ENCODE measurements at regions not wholly inside any gene's neighbourhood (a gene's known extent, or its start where the extent isn't known, plus 50 kb on each side); places are given as distances from the start of the nearest gene placed in this dataset.

DNA sequence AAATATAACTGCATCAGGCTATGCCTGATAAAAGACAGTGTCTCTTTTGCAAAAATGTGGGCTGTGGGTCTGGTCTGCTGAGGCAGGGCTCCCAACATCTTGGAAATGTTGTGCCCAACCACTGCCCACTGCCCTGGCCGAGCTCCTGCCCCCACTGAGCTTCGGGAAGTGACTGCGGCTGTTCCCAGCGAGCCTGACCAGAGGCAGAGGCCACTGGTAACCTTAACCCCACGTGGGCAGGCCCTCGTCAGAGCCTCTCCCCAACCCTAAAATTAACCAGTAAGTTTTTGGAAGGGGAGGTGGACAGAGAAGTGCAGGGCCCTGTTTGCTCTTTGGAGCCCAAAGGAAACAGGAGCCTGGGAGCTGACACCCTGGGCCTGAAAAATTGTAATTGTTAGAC lies 225.9 kb downstream of the MAFB start:
- no peaks in the 10 kb centered on the region for H3K27me3 ChIP-seq (ENCODE audit: control insufficient read depth, insufficient read depth, low read length)
- no peak overlapping the region for H3K4me3 ChIP-seq (ENCODE audit: low read depth, low read length)
- H3K36me3 ChIP-seq (ENCODE audit: control insufficient read depth, insufficient read depth, low read length): no peaks in the 10 kb centered on the region
- no peaks in the 10 kb centered on the region for H3K4me1 ChIP-seq (ENCODE audit: control insufficient read depth, insufficient read depth, low read length)
- H3K9ac ChIP-seq (ENCODE audit: low read depth, low read length): no peak overlapping the region
- H3K9me3 ChIP-seq (ENCODE audit: control insufficient read depth, insufficient read depth, low read length): no peaks in the 10 kb centered on the region

DNA sequence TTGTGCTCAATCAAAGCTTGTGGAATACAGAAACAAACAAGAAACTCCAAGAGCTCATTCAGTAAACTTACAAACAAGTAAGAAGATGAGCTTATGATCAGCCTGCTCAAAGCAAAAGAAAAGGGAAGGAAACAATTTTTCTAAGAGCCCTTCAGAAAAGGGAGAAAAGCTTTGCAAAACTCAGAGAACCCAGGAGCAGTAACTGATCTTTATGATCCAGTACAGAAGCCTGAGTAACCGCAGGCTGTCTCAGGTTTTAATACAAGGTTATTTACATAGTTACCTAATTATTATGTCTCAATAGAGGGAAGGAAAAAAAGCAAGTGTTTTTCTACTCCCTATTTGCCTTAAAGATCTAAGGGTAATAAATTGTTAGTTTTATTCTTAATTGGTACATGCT lies 226.5 kb downstream of the MAFB start:
- no peak overlapping the region for H3K9ac ChIP-seq (ENCODE audit: low read depth, low read length)
- no peaks in the 10 kb centered on the region for H3K9me3 ChIP-seq (ENCODE audit: control insufficient read depth, insufficient read depth, low read length)
- no peaks in the 10 kb centered on the region for H3K4me1 ChIP-seq (ENCODE audit: control insufficient read depth, insufficient read depth, low read length)
- H3K36me3 ChIP-seq (ENCODE audit: control insufficient read depth, insufficient read depth, low read length): no peaks in the 10 kb centered on the region
- no peak overlapping the region for H3K4me3 ChIP-seq (ENCODE audit: low read depth, low read length)
- no peaks in the 10 kb centered on the region for H3K27me3 ChIP-seq (ENCODE audit: control insufficient read depth, insufficient read depth, low read length)

DNA sequence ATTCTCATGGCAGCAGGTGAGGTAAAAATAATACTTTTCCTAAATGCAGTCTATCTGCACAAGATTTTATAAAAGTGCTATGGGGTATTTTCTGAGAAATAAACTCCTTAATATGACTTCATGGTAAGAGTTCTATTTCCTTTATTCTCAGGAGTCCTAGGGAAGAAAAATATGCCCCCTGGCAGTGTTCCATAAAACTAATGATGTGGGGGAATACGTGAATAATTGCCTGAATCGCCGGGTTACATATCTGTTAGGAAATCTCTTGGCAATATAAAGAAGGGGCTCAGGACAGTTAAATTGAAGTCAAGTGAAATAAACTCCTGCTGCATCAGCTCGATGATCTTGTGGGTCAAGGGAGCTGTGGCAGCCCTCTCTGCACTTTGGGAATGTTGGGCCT lies 229.7 kb downstream of the MAFB start:
- no peaks in the 10 kb centered on the region for H3K27me3 ChIP-seq (ENCODE audit: control insufficient read depth, insufficient read depth, low read length)
- no peaks in the 10 kb centered on the region for H3K36me3 ChIP-seq (ENCODE audit: control insufficient read depth, insufficient read depth, low read length)
- no peaks in the 10 kb centered on the region for H3K9me3 ChIP-seq (ENCODE audit: control insufficient read depth, insufficient read depth, low read length)
- no peak overlapping the region for H3K4me3 ChIP-seq (ENCODE audit: low read depth, low read length)
- no peaks in the 10 kb centered on the region for H3K4me1 ChIP-seq (ENCODE audit: control insufficient read depth, insufficient read depth, low read length)
- H3K9ac ChIP-seq (ENCODE audit: low read depth, low read length): no peak overlapping the region

DNA sequence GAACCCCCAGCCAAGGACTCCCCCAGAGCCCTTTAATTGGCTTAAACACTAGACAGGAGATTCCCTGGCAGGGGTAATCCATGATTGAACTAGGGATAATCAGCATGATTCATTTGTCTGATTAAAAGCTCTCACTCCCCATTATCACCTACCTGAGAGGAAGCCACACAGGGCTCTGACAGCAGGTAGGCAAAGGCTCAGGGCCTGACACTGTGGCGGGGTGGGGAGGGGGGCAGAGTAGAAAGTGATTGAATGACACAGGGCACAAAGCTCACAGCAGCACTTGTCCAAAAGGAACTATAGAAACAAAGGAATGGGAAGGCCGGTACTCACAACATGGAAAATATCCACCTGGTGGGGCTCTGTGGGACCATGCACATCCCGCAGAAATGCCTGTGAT lies 231.6 kb downstream of the MAFB start:
- H3K36me3 ChIP-seq (ENCODE audit: control insufficient read depth, insufficient read depth, low read length): no peaks in the 10 kb centered on the region
- H3K4me3 ChIP-seq (ENCODE audit: low read depth, low read length): no peak overlapping the region
- no peak overlapping the region for H3K9ac ChIP-seq (ENCODE audit: low read depth, low read length)
- H3K9me3 ChIP-seq (ENCODE audit: control insufficient read depth, insufficient read depth, low read length): no peaks in the 10 kb centered on the region
- H3K4me1 ChIP-seq (ENCODE audit: control insufficient read depth, insufficient read depth, low read length): no peaks in the 10 kb centered on the region
- no peaks in the 10 kb centered on the region for H3K27me3 ChIP-seq (ENCODE audit: control insufficient read depth, insufficient read depth, low read length)

DNA sequence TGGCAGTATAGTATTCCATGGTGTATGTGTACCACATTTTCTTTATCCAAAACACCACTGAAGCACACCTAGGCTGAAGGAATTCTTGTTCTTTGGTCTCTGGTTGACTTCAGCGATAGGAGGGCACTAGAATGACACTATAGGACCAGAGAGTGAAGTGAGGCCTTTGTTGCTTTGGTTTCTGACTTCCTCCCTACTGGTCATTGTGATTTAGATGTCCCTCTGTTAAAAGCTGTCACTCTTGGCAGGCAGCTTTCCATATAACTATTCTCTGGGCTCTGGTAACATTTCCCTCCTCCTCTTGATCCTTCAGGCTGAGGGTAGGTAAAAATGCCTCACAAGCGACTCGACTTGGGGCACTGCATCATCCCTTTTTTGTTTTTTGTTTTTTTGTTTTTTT lies 236.3 kb downstream of the MAFB start:
- H3K9me3 ChIP-seq (ENCODE audit: control insufficient read depth, insufficient read depth, low read length): no peaks in the 10 kb centered on the region
- no peaks in the 10 kb centered on the region for H3K27me3 ChIP-seq (ENCODE audit: control insufficient read depth, insufficient read depth, low read length)
- H3K4me1 ChIP-seq (ENCODE audit: control insufficient read depth, insufficient read depth, low read length): no peaks in the 10 kb centered on the region

DNA sequence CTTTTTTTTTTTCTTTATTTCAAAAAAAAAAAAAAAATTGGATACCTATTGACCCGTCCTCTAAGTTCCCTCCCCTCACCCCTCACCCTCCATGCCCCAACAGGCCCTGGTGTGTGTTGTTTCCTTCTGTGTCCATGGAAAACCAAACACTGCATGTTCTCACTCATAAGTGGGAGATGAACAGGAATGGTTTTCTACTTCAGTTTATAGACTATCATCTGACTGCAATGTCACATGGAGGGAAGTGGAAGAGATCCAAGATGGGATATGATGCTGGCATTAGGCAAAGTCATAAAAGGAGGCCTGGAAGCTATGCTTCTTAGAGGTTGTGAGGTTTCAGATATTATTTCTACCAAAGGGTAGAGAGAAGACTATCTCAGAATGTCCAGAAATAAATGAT lies 237.5 kb downstream of the MAFB start:
- Histone ChIP-seq H3K4me1 (ENCODE audit: control insufficient read depth, insufficient read depth, low read length) (no peaks in the 10 kb centered on the region), H3K27me3 (ENCODE audit: control insufficient read depth, insufficient read depth, low read length) (no peaks in the 10 kb centered on the region), H3K9ac (ENCODE audit: low read depth, low read length) (no peak overlapping the region), H3K9me3 (ENCODE audit: control insufficient read depth, insufficient read depth, low read length) (no peaks in the 10 kb centered on the region), H3K4me3 (ENCODE audit: low read depth, low read length) (no peak overlapping the region), H3K36me3 (ENCODE audit: control insufficient read depth, insufficient read depth, low read length) (no peaks in the 10 kb centered on the region)

More for the DNA sequence above, 236.3 kb downstream of the MAFB start:
- Histone ChIP-seq H3K9ac (ENCODE audit: low read depth, low read length) (no peak overlapping the region), H3K36me3 (ENCODE audit: control insufficient read depth, insufficient read depth, low read length) (no peaks in the 10 kb centered on the region), H3K4me3 (ENCODE audit: low read depth, low read length) (no peak overlapping the region)

DNA sequence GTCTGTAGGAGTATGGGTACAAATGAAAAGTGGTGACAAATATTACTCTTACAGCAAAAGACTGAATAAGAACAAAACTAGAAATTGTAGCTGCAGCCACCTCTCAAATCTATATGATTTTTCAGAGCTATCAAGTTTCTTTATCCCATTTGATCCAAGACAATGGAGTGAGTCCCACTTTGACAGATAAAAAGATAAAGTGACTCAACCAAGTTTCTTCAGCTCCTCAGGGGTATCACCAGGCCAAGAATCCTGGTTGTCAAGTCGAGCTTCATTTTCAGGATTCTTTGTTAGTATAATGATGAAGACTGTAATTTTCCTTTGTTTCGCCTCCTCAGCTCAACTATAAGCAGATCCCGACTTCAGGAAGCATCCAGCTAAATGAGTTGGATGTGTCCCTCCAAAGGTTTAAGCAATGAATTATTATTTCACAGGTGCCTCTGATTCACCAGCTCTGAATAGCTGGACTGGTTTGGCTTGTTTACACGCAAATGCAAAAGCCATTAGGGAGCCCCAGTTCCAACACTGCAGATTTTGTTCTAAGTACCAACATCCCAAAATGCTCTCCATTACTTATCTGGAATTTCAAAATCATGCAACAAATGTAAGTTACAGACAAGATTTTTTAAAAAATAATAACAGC lies 238.9 kb downstream of the MAFB start:
- Histone ChIP-seq H3K9ac (ENCODE audit: low read depth, low read length) (no peak overlapping the region), H3K27me3 (ENCODE audit: control insufficient read depth, insufficient read depth, low read length) (no peaks in the 10 kb centered on the region), H3K4me3 (ENCODE audit: low read depth, low read length) (no peak overlapping the region), H3K36me3 (ENCODE audit: control insufficient read depth, insufficient read depth, low read length) (no peaks in the 10 kb centered on the region), H3K4me1 (ENCODE audit: control insufficient read depth, insufficient read depth, low read length) (no peaks in the 10 kb centered on the region), H3K9me3 (ENCODE audit: control insufficient read depth, insufficient read depth, low read length) (no peaks in the 10 kb centered on the region)

DNA sequence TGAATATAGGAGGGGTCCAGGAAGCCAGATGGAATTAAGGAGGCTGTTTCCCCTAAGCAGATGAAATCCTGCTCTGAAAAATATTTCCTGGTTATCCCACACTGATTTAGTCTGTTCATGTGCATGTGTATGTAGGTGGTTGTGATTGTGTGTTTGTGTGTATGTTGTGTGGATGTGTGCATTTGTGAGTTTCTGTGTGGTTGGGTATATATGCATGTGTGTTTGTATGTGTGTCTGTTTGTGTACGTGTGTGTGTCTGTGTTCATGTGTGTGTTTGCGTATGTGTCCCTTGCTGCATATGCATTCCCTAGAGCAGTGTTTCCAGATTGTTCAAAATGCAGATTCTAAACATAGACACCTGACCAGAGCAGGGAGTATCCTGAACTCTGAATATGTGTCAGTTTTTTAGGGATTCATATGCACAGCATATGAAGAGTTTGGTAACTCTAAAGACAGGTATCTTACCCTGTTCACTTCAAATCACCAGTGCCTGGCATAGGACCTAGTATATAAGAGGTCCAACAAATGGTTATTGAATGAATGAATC lies 239.8 kb downstream of the MAFB start:
- Histone ChIP-seq H3K4me3 (ENCODE audit: low read depth, low read length) (no peak overlapping the region), H3K4me1 (ENCODE audit: control insufficient read depth, insufficient read depth, low read length) (no peaks in the 10 kb centered on the region), H3K9ac (ENCODE audit: low read depth, low read length) (no peak overlapping the region), H3K36me3 (ENCODE audit: control insufficient read depth, insufficient read depth, low read length) (no peaks in the 10 kb centered on the region), H3K9me3 (ENCODE audit: control insufficient read depth, insufficient read depth, low read length) (no peaks in the 10 kb centered on the region), H3K27me3 (ENCODE audit: control insufficient read depth, insufficient read depth, low read length) (no peaks in the 10 kb centered on the region)

DNA sequence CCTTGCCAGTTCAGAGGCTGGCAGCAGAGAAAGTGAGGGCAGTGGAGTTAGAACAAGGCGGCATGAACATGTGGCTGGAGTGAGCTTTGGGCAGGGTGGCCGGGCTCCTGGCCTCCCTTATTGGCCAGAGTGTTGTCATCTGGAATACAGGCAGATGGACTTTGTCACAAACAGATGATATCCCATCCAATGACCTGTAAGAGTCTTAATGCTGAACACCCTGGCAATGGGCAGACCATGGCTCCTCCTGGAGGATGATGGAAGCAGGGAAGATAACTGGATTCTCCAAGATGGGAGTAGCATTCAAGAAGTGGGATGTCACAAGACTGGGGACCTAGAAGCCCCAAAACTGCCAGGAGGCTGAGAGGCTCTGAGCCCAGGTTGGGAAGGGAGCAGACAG lies 242.1 kb downstream of the MAFB start:
- Histone ChIP-seq H3K4me1 (ENCODE audit: control insufficient read depth, insufficient read depth, low read length) (peaks cover 5% of the 10 kb centered on the region), H3K36me3 (ENCODE audit: control insufficient read depth, insufficient read depth, low read length) (no peaks in the 10 kb centered on the region), H3K9ac (ENCODE audit: low read depth, low read length) (no peak overlapping the region), H3K27me3 (ENCODE audit: control insufficient read depth, insufficient read depth, low read length) (no peaks in the 10 kb centered on the region), H3K9me3 (ENCODE audit: control insufficient read depth, insufficient read depth, low read length) (no peaks in the 10 kb centered on the region), H3K4me3 (ENCODE audit: low read depth, low read length) (no peak overlapping the region)

DNA sequence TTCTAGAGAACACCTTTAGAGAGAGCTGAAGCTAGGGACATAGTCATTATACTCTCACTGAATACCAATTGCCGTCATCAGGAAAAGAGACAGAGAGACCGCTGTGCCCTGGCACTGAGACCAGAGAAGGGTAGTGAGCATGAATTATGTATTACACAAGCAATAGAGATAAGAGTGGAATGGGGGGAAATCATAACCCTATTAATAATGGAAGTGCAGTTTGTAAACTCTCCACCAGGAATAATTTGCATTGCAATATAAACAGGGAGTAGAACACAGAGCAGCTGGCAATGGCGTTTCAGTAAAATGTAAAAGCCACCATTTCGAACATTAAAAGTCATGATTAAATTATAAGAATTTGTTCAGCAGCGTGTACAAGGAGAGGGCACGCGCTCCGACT lies 244.5 kb downstream of the MAFB start:
- H3K27me3 ChIP-seq (ENCODE audit: control insufficient read depth, insufficient read depth, low read length): no peaks in the 10 kb centered on the region
- H3K4me3 ChIP-seq (ENCODE audit: low read depth, low read length): no peak overlapping the region

DNA sequence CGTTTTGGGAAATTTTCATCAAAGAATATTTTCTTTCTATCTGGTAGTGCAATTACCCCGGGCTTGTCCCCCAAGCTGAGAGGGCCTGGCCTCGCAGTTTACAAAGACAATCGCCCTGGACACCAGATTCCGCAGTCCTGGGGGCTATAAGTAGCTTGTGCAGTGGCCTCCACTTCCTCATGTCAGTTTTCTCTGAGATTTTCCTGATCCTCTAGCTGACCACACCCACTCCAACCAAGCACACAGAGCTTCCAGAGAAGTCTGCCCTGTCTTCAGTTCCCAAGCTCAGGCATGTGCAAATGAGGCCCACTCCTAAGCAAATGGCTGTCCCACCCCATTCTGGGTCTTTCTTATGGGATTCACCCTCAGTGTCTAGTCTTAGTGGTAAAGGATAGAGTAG lies 245.3 kb downstream of the MAFB start:
- Histone ChIP-seq H3K9me3 (ENCODE audit: control insufficient read depth, insufficient read depth, low read length) (no peaks in the 10 kb centered on the region), H3K4me3 (ENCODE audit: low read depth, low read length) (no peak overlapping the region), H3K9ac (ENCODE audit: low read depth, low read length) (no peak overlapping the region), H3K27me3 (ENCODE audit: control insufficient read depth, insufficient read depth, low read length) (no peaks in the 10 kb centered on the region), H3K4me1 (ENCODE audit: control insufficient read depth, insufficient read depth, low read length) (peaks cover 5% of the 10 kb centered on the region), H3K36me3 (ENCODE audit: control insufficient read depth, insufficient read depth, low read length) (no peaks in the 10 kb centered on the region)

More for the DNA sequence above, 244.5 kb downstream of the MAFB start:
- Histone ChIP-seq H3K4me1 (ENCODE audit: control insufficient read depth, insufficient read depth, low read length) (peaks cover 5% of the 10 kb centered on the region), H3K36me3 (ENCODE audit: control insufficient read depth, insufficient read depth, low read length) (no peaks in the 10 kb centered on the region), H3K9me3 (ENCODE audit: control insufficient read depth, insufficient read depth, low read length) (no peaks in the 10 kb centered on the region), H3K9ac (ENCODE audit: low read depth, low read length) (no peak overlapping the region)

DNA sequence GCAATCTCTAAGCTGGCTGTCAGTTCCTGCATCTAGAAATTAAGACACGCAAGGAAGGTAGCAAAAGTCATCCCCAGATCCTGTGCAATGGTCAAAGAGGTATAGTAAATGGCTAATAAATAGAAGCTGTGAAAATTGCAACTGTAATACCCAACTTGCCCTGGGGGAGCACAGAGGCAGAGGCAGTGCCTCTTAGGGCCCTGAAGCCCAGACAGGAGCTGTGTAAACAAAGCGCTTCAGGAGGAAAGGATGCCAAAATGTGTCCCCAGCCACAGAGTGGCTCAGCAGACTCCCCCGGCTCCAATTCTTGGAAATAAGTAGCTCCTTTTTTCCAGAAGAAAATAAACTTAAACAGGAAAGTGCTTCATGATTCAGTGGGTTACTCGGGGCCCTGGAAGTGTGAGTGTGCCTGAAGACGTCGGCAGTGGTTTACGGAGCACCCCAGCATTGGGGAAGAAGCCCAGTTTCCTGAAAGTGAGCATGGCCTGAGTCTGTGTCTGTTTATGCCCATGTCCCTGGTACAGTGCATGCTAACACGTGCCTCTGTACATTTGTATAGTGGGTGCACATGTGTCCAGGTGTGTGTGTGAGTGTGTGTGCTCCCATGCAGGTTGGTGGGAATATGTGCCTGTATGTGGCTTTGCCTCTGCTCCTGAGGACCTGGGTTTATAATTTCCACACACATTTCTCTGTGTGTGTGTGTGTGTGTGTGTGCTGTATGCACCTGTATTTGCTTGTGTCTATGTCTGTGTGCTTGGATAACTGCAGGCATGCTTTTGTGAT lies 246.7 kb downstream of the MAFB start:
- Histone ChIP-seq H3K4me1 (ENCODE audit: control insufficient read depth, insufficient read depth, low read length) (peaks cover 5% of the 10 kb centered on the region), H3K4me3 (ENCODE audit: low read depth, low read length) (no peak overlapping the region), H3K27me3 (ENCODE audit: control insufficient read depth, insufficient read depth, low read length) (no peaks in the 10 kb centered on the region), H3K9ac (ENCODE audit: low read depth, low read length) (no peak overlapping the region), H3K36me3 (ENCODE audit: control insufficient read depth, insufficient read depth, low read length) (no peaks in the 10 kb centered on the region), H3K9me3 (ENCODE audit: control insufficient read depth, insufficient read depth, low read length) (no peaks in the 10 kb centered on the region)
